Natural killer cell treated with Interleukin-12 subunit alpha and Interleukin-12 subunit beta and Interleukin-15 and Interleukin-18, amount 100 ng/mL, for 72 hours (primary cell): ENCODE measurements at regions not wholly inside any gene's neighbourhood (a gene's known extent, or its start where the extent isn't known, plus 50 kb on each side); places are given as distances from the start of the nearest gene placed in this dataset.

Experiments
- ATAC-seq, 2 donors: fragments of 150-1000 bp; cut with Tn5 transposase in 1 of 2; sonication (Bioruptor Pico), chemical (Tn5 transposase) in 1 of 2; 2 replicates each; pipeline ENCODE4 v1.10.0; 2021
- DNase-seq: peaks from one replicate; pipeline ENCODE4 v3.0.0; 2022; ENCODE audit warnings: low spot score
- H3K27ac Mint-ChIP-seq, 2 donors: 1 replicate in 1 of 2; 2 replicates in 1 of 2; pipeline ENCODE4 v1.8.0; 2022; ENCODE audit warnings: mixed read lengths in 2 of 2, mild to moderate bottlenecking in 1 of 2, moderate library complexity in 1 of 2
- H3K27me3 Mint-ChIP-seq, 2 donors: 1 replicate in 1 of 2; 2 replicates in 1 of 2; pipeline ENCODE4 v1.8.0; 2022; ENCODE audit warnings: mixed read lengths in 2 of 2
- H3K36me3 Mint-ChIP-seq: one replicate; pipeline ENCODE4 v1.8.0; 2022; ENCODE audit warnings: mixed read lengths
- H3K4me1 Mint-ChIP-seq, 2 donors: 1 replicate in 1 of 2; 2 replicates in 1 of 2; pipeline ENCODE4 v1.8.0; 2022; ENCODE audit warnings: low read depth in 2 of 2, mixed read lengths in 2 of 2, mild to moderate bottlenecking in 1 of 2
- H3K4me3 Mint-ChIP-seq: one replicate; pipeline ENCODE4 v1.8.0; 2022; ENCODE audit warnings: mixed read lengths
- H3K9me3 Mint-ChIP-seq: 2 replicates; pipeline ENCODE4 v1.8.0; 2022; ENCODE audit warnings: mixed read lengths

DNA sequence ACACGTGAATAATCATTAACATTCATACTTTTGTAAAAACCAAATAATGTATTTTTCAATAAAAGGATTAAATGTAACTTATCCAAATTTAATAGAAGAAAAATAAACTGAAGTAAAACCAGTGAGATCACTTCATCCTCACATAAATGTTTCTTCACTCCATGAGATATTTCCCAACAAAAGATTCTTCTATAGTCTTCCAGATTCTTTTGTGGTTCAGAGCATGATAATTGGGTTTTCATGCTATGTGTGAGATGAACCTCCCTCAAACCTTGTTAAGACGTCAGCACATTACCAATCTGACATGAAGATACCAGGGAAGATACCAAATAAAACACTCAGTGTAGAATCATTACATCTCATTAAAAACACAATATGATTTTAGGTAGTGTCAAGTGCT, 62.9 kb upstream of the OXGR1 start:
- Mint-ChIP-seq H3K36me3 (peaks cover 2% of the 10 kb centered on the region), H3K9me3 (peaks cover 5% of the 10 kb centered on the region), H3K27ac (no peak overlapping the region), H3K27me3 (peaks cover 17 to 34% of the 10 kb centered on the region in 2 donors), H3K4me3 (no peak overlapping the region), H3K4me1 (no peaks in the 10 kb centered on the region)
- DNase-seq (no peak), ATAC-seq (no peak)

DNA sequence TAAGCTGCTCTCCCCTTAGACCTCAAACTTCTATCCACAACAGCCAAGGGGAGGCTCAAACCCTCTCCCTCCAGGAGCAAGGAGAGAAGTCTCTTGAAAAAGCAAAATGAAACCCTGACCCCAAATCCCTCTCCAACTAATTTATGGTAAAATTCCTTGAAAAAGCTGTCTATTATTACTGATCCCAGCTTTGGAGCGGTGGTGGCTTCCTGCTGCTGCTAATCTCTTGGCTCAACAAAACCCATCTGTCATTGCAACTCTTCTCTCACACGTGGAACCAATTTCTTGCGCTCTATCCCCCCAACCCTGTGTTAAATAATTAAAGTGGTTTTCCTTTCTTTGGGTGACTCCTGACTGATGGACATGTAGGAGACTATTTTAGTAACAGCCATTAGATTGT, 64.1 kb upstream of the OXGR1 start:
- no peaks in the 10 kb centered on the region for H3K4me1 Mint-ChIP-seq
- peaks cover 17 to 39% of the 10 kb centered on the region in 2 donors for H3K27me3 Mint-ChIP-seq
- H3K27ac Mint-ChIP-seq, result no peak overlapping the region
- no peaks in the 10 kb centered on the region for H3K9me3 Mint-ChIP-seq
- H3K4me3 Mint-ChIP-seq, result no peak overlapping the region
- ATAC-seq (no peak), DNase-seq (no peak)
- no peaks in the 10 kb centered on the region for H3K36me3 Mint-ChIP-seq

DNA sequence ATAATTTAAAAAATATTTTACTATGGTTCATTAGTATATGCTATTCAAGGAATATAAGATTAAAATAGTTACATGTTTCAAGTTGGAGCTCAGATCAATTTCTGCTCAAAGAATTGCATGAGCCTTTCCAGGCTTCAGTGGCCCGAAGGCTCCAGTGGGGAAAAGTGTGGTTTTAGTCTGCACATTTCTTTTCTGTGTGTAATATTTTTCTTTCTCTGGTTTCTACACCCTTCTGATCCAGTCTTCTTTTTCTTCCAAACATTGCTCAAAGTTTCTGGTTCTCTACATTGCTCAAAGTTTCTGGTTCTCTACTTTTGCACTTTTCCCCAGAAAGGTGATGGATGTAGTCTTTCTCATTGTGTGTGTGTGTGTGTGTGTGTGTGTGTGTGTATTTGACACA, 64.7 kb upstream of the OXGR1 start:
- DNase-seq (no peak), ATAC-seq (no peak)
- H3K4me3 Mint-ChIP-seq, result no peak overlapping the region
- no peaks in the 10 kb centered on the region for H3K4me1 Mint-ChIP-seq
- H3K9me3 Mint-ChIP-seq, result no peaks in the 10 kb centered on the region
- no peak overlapping the region for H3K27ac Mint-ChIP-seq
- H3K36me3 Mint-ChIP-seq, result no peaks in the 10 kb centered on the region
- peaks cover 17 to 39% of the 10 kb centered on the region in 2 donors for H3K27me3 Mint-ChIP-seq

DNA sequence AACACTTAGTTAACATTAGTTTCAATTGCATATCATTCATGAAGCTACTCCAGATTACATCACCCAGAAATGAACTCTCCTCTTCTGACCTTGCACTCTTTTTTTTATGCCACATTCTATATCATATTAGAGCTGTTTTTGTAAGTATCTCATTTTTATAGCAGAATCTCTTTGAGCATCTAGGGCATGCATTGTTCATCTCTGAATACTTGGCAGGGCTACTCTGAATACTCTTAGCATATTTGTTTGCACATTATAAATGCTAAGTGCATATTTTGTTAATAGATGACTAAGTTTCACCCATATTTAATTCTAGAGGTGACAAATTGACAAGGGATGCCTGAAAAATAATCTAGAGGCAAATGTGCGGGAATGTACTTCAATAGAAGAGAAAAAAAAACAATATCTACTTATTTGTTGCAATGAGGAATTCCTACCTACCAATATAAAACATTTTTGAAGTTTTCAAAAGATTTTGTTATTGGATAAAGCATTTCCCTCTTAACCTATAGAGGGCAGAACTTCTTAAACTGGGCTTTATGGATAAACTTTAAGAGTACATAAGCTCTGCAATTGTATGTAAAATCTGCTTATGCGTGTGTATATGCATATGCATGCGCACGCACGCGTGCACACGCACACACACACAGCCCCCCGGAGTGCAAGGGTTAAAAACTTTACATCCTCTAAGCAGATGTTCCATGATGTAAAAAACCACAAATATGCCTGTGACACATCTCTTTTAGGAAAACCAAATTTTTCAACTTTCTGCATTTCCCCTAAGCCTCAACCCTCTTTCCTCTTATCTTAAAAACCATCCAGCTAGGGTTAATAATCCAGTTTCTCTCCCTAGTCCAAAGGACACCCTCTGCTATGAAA, 73.0 kb upstream of the OXGR1 start:
- H3K27ac Mint-ChIP-seq, result no peak overlapping the region
- H3K9me3 Mint-ChIP-seq, result no peaks in the 10 kb centered on the region
- ATAC-seq (no peak), DNase-seq (no peak)
- H3K4me3 Mint-ChIP-seq, result no peak overlapping the region
- H3K4me1 Mint-ChIP-seq, result no peaks in the 10 kb centered on the region
- H3K27me3 Mint-ChIP-seq, result peaks cover 7 to 30% of the 10 kb centered on the region in 2 donors
- H3K36me3 Mint-ChIP-seq, result no peaks in the 10 kb centered on the region

DNA sequence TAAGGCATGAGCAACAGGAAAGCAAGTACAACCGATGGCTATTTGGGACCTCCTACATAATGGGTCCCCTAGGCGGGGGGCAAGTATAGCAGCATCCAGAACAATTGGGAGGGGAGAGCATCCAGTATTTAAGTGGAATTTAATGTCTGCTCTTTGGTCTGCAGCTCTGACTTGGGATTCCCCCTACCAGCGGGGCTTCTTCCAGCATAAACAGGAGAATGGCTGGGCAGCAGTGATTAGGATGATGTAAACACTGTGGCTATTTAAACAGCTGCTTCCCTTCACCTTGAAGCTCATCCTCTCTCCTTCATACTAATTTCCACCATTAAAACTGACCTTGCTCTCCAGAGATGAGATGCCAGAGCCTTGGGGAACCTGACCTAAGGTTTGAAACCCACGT, 73.9 kb upstream of the OXGR1 start:
- no peak overlapping the region for H3K27ac Mint-ChIP-seq
- DNase-seq (no peak), ATAC-seq (no peak)
- H3K4me1 Mint-ChIP-seq, result no peaks in the 10 kb centered on the region
- no peaks in the 10 kb centered on the region for H3K36me3 Mint-ChIP-seq
- no peaks in the 10 kb centered on the region for H3K9me3 Mint-ChIP-seq
- no peak overlapping the region for H3K4me3 Mint-ChIP-seq
- peaks cover 7 to 23% of the 10 kb centered on the region in 2 donors for H3K27me3 Mint-ChIP-seq

DNA sequence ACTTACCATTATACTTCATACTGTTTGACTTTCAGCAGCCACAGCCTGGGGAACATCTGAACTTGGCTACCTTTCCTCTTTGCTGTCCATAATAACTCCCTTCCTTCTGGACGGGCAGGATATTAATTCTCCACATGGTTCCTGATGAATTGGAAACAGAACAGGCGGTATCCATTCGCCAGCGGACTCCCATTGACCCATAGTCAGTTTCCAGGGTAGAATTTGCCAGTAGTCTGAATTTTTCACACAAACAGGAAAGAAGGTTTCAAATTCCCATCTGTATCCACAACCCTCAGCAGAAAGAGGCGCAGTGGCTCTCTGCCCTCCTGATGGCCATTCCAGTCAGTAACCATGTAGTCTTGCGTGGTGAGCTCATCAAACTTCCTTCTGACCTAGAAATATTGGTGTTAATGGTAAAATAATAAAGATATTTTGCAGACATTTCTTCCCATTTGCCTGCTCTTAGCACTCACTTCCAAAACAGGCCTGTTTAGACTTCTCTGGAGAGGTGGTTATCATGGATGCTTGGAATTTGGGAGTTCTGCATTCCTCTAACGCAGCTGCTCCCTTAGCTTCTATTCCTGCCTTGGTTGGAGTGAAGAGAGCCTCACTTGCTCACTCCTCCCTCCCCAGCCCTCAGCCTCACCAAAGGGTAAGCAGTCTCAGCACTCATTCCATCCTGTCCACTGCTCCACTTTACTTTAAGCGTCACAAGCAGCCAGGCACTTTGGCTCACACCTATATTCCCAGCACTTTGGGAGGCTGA, 75.0 kb upstream of the OXGR1 start:
- ATAC-seq (no peak), DNase-seq (no peak)
- Mint-ChIP-seq H3K9me3 (peaks cover 1% of the 10 kb centered on the region), H3K4me3 (no peak overlapping the region), H3K27me3 (peaks cover 7 to 25% of the 10 kb centered on the region in 2 donors), H3K27ac (no peak overlapping the region), H3K4me1 (no peaks in the 10 kb centered on the region), H3K36me3 (peaks cover 1% of the 10 kb centered on the region)

DNA sequence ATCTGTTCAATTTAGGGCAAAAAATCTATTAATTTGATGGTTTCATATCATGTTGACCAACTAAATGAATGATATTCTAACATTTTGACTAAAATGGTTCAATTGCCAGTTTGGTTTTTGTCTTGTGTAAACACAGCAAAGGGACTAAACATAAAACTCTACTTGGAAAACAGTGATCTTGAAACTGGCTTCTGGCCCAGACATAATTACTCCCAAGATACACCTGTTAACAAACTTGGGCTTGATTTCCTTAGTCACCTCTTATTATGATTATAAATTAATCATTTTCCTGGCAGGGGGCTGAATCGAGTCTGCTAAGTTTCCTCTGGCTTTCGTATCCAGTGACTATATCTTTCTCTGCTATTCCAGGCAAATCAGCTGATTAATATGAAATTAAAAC, 78.0 kb upstream of the OXGR1 start:
- H3K4me3 Mint-ChIP-seq, result no peak overlapping the region
- H3K9me3 Mint-ChIP-seq, result peaks cover 5% of the 10 kb centered on the region
- DNase-seq (no peak), ATAC-seq (no peak)
- no peak overlapping the region for H3K27ac Mint-ChIP-seq
- H3K27me3 Mint-ChIP-seq, result peaks cover 7 to 29% of the 10 kb centered on the region in 2 donors
- no peaks in the 10 kb centered on the region for H3K4me1 Mint-ChIP-seq
- H3K36me3 Mint-ChIP-seq, result peaks cover 6% of the 10 kb centered on the region

DNA sequence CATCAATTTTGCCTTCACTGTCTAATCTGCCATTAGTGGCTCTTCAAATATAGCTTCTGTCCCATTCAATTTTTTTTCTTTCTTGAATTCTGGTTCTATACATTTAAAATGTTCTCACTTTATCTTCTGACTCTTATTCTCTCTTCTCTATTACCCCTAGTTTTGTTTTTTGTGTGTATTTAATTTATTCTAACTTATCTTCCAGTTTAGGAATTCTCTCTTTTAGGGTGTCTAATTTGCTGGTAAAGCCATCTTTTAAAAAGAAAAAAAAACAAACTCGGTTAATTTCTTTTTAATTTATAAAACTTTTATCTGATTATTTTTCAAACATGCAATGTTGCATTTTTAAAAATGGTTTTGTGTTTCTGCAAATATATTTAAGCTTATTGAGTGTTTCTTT, 80.3 kb upstream of the OXGR1 start:
- peaks cover 7 to 30% of the 10 kb centered on the region in 2 donors for H3K27me3 Mint-ChIP-seq
- no peak overlapping the region for H3K4me3 Mint-ChIP-seq
- no peaks in the 10 kb centered on the region for H3K4me1 Mint-ChIP-seq
- no peak overlapping the region for H3K27ac Mint-ChIP-seq
- H3K9me3 Mint-ChIP-seq, result peaks cover 5% of the 10 kb centered on the region
- DNase-seq (no peak), ATAC-seq (no peak)
- H3K36me3 Mint-ChIP-seq, result peaks cover 6% of the 10 kb centered on the region

DNA sequence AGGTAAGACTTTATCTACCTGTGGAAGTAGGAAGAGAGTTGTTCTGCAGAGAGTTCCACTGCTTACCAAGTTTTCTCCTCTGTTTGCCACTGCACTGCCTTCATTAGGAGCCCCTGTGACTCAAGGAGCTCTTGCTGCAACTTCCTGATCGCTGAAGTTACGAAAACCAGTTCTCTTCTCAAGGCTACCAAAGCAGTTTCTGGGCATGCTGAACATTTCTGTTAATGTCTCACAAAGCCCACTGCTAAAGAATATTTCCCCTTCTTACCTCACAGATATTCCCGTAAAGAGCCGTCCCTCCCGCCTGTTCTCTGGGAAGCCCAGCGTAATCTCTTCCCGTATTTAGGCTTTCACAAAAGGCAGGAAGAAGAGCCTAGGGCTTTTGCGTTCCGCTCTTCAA, 82.6 kb upstream of the OXGR1 start:
- Mint-ChIP-seq H3K27me3 (peaks cover 6 to 20% of the 10 kb centered on the region in 2 donors), H3K27ac (no peak overlapping the region), H3K9me3 (peaks cover 5% of the 10 kb centered on the region), H3K4me1 (no peaks in the 10 kb centered on the region), H3K36me3 (peaks cover 6% of the 10 kb centered on the region), H3K4me3 (no peak overlapping the region)
- DNase-seq, result no peak
- no peak for ATAC-seq

DNA sequence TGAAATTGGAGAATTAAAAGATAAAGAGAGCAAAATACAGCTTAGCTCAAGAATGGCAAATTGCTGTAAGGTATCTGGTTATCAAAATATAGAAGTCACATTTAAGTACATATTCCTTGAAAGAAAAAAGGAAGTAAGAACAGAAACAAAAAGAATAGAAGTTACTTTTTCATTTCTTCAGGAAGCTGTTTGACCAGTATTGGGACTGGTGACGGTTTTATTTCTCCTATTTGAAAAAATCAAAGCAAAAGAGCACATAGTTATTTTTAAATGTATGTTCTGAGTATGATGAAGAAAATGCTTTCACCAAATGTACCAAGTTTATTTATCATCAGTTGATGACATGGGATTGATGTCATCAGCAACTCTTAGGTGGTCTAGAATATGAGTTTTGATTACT, 83.1 kb upstream of the OXGR1 start:
- DNase-seq, result no peak
- Mint-ChIP-seq H3K4me1 (no peaks in the 10 kb centered on the region), H3K27ac (no peak overlapping the region), H3K9me3 (peaks cover 5% of the 10 kb centered on the region), H3K4me3 (no peak overlapping the region), H3K27me3 (peaks cover 6 to 20% of the 10 kb centered on the region in 2 donors), H3K36me3 (peaks cover 6% of the 10 kb centered on the region)
- no peak for ATAC-seq

DNA sequence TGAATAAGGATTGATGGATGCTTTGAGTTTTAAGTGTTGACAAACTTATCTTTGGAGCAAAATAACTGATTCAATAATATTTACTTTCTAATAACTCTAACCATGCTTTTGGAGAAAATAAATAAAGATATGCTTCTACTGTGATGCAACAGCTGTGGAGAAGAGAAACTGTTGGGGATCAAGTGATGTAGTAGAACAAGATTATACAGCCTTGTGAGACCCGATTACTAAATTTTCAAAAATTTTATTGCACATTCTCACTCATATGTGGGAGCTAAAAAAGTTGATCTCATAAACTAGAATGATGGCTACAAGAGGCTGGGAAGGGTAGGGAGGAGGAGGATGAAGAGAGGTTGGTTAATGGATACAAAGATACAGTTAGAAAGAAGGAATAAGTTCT, 85.5 kb upstream of the OXGR1 start:
- no peak overlapping the region for H3K27ac Mint-ChIP-seq
- H3K27me3 Mint-ChIP-seq, result peaks cover 6 to 23% of the 10 kb centered on the region in 2 donors
- H3K36me3 Mint-ChIP-seq, result peaks cover under 1% of the 10 kb centered on the region
- H3K4me3 Mint-ChIP-seq, result no peak overlapping the region
- no peaks in the 10 kb centered on the region for H3K9me3 Mint-ChIP-seq
- H3K4me1 Mint-ChIP-seq, result no peaks in the 10 kb centered on the region
- DNase-seq (no peak), ATAC-seq (no peak)

DNA sequence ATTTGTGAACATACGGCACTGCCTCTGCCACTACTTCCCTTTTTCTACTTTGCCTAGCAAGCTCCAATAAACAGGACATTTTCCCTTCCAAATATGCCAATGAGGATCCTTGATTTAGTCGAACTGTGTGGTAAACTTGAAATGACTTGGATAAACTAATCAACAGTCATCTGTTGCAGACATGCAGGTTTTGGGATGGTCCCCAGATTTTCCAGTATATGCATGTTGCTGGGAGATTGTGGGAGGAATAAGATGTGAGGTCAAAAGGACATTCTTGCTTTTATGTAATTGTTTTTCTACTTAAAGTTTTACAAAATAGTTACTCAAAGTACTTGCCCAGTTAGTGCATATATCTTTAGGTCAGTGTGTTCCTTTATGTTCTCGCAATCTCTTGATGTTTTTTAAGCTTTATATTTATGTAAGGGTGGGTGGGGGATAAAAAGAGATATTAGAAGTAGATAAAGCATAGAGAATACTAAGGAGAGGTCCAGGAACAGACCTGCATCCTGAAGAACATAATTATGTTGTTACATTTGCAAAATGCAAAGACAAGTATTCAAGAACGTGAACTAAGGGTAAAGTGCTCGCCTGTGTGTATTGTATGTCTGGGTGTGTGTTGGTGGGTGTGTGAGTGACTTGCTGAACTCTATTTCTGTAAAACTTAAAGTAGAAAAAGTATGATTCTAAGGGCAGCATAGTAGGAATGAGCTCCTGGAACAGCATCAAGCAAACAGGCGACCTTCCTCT, 88.4 kb upstream of the OXGR1 start:
- no peak overlapping the region for H3K27ac Mint-ChIP-seq
- H3K4me1 Mint-ChIP-seq, result no peaks in the 10 kb centered on the region
- peaks cover 6% of the 10 kb centered on the region for H3K36me3 Mint-ChIP-seq
- DNase-seq, result no peak
- peaks cover 5% of the 10 kb centered on the region for H3K9me3 Mint-ChIP-seq
- ATAC-seq, result no peak
- H3K27me3 Mint-ChIP-seq, result peaks cover 9 to 17% of the 10 kb centered on the region in 2 donors
- no peak overlapping the region for H3K4me3 Mint-ChIP-seq

DNA sequence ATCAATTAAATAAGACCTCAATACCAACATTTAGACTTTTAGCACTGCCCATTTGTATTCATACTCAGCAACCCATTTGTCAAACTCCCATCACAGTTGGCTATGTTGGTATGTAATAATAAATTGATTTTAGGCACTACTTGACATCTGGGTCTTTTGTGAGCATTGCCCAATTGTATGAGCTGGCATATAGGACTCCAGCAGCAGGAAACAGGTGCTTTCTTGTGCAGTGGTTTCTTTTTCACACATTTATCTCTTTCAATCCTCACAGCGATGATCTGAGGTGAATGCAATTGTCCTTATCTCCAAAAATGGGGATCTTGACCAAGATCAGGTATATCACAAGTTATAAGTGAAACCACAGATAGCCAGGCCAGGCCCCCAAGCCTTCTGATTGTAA, 96.9 kb upstream of the OXGR1 start:
- no peak overlapping the region for H3K4me3 Mint-ChIP-seq
- H3K4me1 Mint-ChIP-seq, result no peaks in the 10 kb centered on the region
- DNase-seq, result no peak
- H3K36me3 Mint-ChIP-seq, result peaks cover 6% of the 10 kb centered on the region
- peaks cover 5% of the 10 kb centered on the region for H3K9me3 Mint-ChIP-seq
- no peak overlapping the region for H3K27ac Mint-ChIP-seq
- no peak for ATAC-seq
- peaks cover 0 to 3% of the 10 kb centered on the region in 2 donors for H3K27me3 Mint-ChIP-seq

DNA sequence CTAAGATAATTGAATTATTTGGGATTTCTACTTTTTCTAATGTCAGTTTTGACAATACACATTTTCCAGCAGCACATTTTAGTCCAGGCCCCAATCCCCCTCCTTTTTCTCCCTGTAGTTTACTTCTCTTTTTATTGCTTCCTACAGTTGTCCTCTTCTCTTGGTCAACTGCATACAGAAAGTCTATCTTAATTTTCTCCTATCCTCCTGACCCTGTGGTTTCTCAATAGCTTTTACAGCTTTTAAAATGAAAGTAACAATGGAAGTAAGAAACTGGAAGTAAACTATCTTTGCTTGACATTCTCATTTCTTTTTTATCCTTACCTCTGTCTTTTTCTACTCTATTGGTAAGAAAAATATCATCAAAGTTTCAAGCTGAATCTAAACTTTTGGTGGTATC, 106.5 kb upstream of the OXGR1 start:
- H3K9me3 Mint-ChIP-seq, result no peaks in the 10 kb centered on the region
- DNase-seq, result no peak
- ATAC-seq, result no peak
- peak overlapping the region in 1 of 2 donors; percentile 61 for H3K27ac Mint-ChIP-seq
- H3K4me3 Mint-ChIP-seq, result no peak overlapping the region
- H3K36me3 Mint-ChIP-seq, result no peaks in the 10 kb centered on the region
- H3K27me3 Mint-ChIP-seq, result peaks cover 5 to 23% of the 10 kb centered on the region in 2 donors
- peaks cover 7 to 9% of the 10 kb centered on the region in 2 donors for H3K4me1 Mint-ChIP-seq
